ENCODE measurements at regions not wholly inside any gene's neighbourhood (a gene's known extent, or its start where the extent isn't known, plus 50 kb on each side); places are given as distances from the start of the nearest gene placed in this dataset.

- no peak for TF ChIP-seq EZH2 (IDR thresholded peaks at IDR 0.05; ENCODE audit: insufficient read depth, poor library complexity, severe bottlenecking)
- TF ChIP-seq EZH2phosphoT487 (IDR thresholded peaks at IDR 0.05; ENCODE audit: insufficient read depth, low read depth), result no peak
Measured at GRCh38 chr4:162461952-162462351, 298.2 kb upstream of the FSTL5 start.
